Testis (tissue), 2 donors: ENCODE measurements at regions not wholly inside any gene's neighbourhood (a gene's known extent, or its start where the extent isn't known, plus 50 kb on each side); places are given as distances from the start of the nearest gene placed in this dataset.

Source experiments
- CTCF ChIP-seq, 3 experiments: fragments of 450-650 bp in 2 of 3; fragments of 200-600 bp in 1 of 3; sonication (generic) in 1 of 3; IDR thresholded peaks; one replicate each; pipeline ENCODE4 v1.5.1; 2016 to 2019; ENCODE audit warnings: antibody characterized with exemption in 3 of 3, mild to moderate bottlenecking in 2 of 3, moderate library complexity in 1 of 3
- POLR2A ChIP-seq: fragments of 450-650 bp; IDR thresholded peaks from one replicate; pipeline ENCODE4 v1.6.1; 2017; ENCODE audit warnings: antibody characterized with exemption, mild to moderate bottlenecking, moderate library complexity

DNA sequence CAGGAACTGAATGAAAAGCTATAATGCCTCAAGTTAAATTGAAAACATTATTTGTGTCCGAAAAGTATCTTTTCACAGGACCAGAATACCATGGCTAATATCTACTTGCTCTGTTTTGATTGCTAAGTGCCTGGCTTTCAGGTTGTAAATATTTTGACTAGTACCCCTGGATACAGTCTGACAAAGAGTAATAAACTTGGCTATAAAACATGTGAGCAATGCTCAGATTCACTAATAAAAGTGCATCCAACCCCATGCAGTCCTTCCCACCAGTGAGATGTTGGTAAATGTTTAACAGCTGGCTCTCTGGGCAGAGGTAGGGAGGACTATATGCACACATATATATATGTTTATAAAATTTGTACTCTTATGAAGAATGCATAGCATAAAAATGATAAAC lies 281.8 kb upstream of the TGFBR2 start:
- no peak for TF ChIP-seq CTCF (IDR thresholded peaks at IDR 0.05)
- TF ChIP-seq POLR2A = no peak
